MM.1S (cell line): ENCODE measurements at regions not wholly inside any gene's neighbourhood (a gene's known extent, or its start where the extent isn't known, plus 50 kb on each side); places are given as distances from the start of the nearest gene placed in this dataset.

Source experiments
- DNase-seq: peaks from one replicate; pipeline ENCODE4 v3.0.0-alpha.2; 2015
- H2AFZ ChIP-seq: fragments of 300-600 bp; sonication (generic); 2 replicates; pipeline ENCODE4 v1.6.0; 2016; ENCODE audit warnings: antibody characterized with exemption, low read length
- H3F3A ChIP-seq: fragments of 300-600 bp; sonication (generic); 2 replicates; pipeline ENCODE4 v1.6.1; 2016; ENCODE audit warnings: mild to moderate bottlenecking, antibody characterized with exemption, low read length, moderate library complexity, mixed read lengths; ENCODE audit not compliant: insufficient read depth
- H3K27ac ChIP-seq: fragments of 300-600 bp; sonication (generic); 2 replicates; pipeline ENCODE4 v1.5.1; 2016; ENCODE audit warnings: mild to moderate bottlenecking, low read length
- H3K27me3 ChIP-seq: fragments of 300-600 bp; sonication (generic); replicated peaks from 2 replicates; pipeline ENCODE4 v1.6.0; 2016; ENCODE audit warnings: low read length; ENCODE audit not compliant: insufficient read depth
- H3K36me3 ChIP-seq: fragments of 300-600 bp; sonication (generic); replicated peaks from 2 replicates; pipeline ENCODE4 v1.6.1; 2016; ENCODE audit warnings: mild to moderate bottlenecking, low read length, mixed read lengths; ENCODE audit not compliant: insufficient read depth
- H3K4me1 ChIP-seq: fragments of 300-600 bp; sonication (generic); 2 replicates; pipeline ENCODE4 v1.6.1; 2016; ENCODE audit warnings: low read length, mixed read lengths
- H3K4me2 ChIP-seq: fragments of 300-600 bp; sonication (generic); 2 replicates; pipeline ENCODE4 v1.6.0; 2016; ENCODE audit warnings: low read depth, low read length
- H3K4me3 ChIP-seq: fragments of 300-600 bp; sonication (generic); 2 replicates; pipeline ENCODE4 v1.5.1; 2016; ENCODE audit warnings: low read length, mixed read lengths
- H3K79me2 ChIP-seq: fragments of 300-600 bp; sonication (generic); 2 replicates; pipeline ENCODE4 v1.6.1; 2016; ENCODE audit warnings: mixed run types, low read length, mixed read lengths
- H3K9ac ChIP-seq: fragments of 300-600 bp; sonication (generic); 2 replicates; pipeline ENCODE4 v1.6.1; 2016; ENCODE audit warnings: low read length, mixed read lengths
- H3K9me2 ChIP-seq: fragments of 300-600 bp; sonication (generic); replicated peaks from 2 replicates; pipeline ENCODE4 v1.6.1; 2016; ENCODE audit warnings: mild to moderate bottlenecking, low read length, mixed read lengths; ENCODE audit not compliant: insufficient read depth
- H3K9me3 ChIP-seq: fragments of 300-600 bp; sonication (generic); replicated peaks from 2 replicates; pipeline ENCODE4 v1.6.1; 2016; ENCODE audit warnings: mild to moderate bottlenecking, low read length, mixed read lengths; ENCODE audit not compliant: insufficient read depth
- H4K20me1 ChIP-seq: fragments of 300-600 bp; sonication (generic); 2 replicates; pipeline ENCODE4 v1.6.1; 2016; ENCODE audit warnings: mild to moderate bottlenecking, low read length, moderate library complexity, mixed read lengths; ENCODE audit not compliant: insufficient read depth
- EZH2 ChIP-seq: fragments of 300-600 bp; sonication (generic); optimal IDR thresholded peaks from 2 replicates; pipeline ENCODE3; 2017; ENCODE audit warnings: low read depth, mild to moderate bottlenecking, antibody characterized with exemption, low read length, mixed read lengths
- EZH2phosphoT487 ChIP-seq: fragments of 300-600 bp; sonication (generic); IDR thresholded peaks from 2 replicates; pipeline ENCODE4 v1.6.1; 2018; ENCODE audit warnings: antibody characterized with exemption, low read length
- TF ChIP-seq, protein P1 (sequence below): fragments of 300-600 bp; sonication (generic); IDR thresholded peaks from 2 replicates; pipeline ENCODE4 v1.5.1; 2016; ENCODE audit warnings: antibody characterized with exemption, low read length, mixed read lengths

DNA sequence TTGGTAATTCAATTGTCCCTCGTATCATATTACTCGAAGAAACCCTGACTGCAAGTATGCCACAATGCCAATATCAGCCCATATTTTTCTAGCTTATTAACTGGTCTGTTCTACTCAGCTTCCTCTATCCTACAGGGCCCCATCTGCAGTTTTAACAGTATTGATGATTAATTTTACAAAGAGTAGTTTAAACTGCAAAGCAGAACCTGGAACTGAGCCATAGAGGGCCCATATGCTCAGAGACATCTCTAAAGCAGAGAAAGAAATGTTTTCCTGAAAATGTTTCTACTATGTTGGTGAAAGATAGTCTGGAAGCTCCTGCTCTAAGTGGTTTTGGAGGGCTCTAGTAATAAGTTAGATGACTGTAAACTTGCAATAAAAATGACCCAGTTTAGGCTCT lies 259.4 kb upstream of the CENPE start:
- no peak for DNase-seq
- H2AFZ ChIP-seq = no peak overlapping the region
- TF ChIP-seq EZH2 = no peak
- TF ChIP-seq EZH2phosphoT487 = no peak
- no peak overlapping the region for H3K27ac ChIP-seq
- no peak overlapping the region for H3K9ac ChIP-seq
- H3K9me3 ChIP-seq = no peaks in the 10 kb centered on the region
- H3K4me1 ChIP-seq = no peaks in the 10 kb centered on the region
- H3K79me2 ChIP-seq = no peaks in the 10 kb centered on the region
- H3K27me3 ChIP-seq = no peaks in the 10 kb centered on the region
- H3F3A ChIP-seq = no peaks in the 10 kb centered on the region
- no peak overlapping the region for H3K4me3 ChIP-seq
- H3K36me3 ChIP-seq = no peaks in the 10 kb centered on the region
- H3K9me2 ChIP-seq = no peaks in the 10 kb centered on the region
- H4K20me1 ChIP-seq = no peaks in the 10 kb centered on the region
- no peak overlapping the region for H3K4me2 ChIP-seq

DNA sequence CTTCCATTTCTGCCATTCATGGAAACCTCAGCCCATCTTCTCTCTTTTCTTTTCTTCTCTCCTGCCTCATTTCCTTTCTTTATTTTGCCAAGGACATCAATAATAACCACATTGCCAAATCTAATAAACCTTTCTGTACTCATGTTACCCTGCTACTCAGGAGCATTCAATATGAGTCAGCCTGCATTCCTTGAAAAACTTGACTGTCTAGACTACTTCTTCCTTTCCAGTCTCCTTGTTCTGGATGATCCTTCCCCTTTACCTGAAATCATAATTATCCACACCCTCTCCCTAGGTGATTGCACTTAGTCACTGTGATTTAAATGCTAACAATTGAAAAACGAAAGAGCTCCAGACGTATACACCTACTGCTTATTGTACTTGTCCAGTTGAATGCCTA lies 253.2 kb upstream of the CENPE start:
- Histone ChIP-seq H3K36me3 (no peaks in the 10 kb centered on the region), H3K9me3 (no peaks in the 10 kb centered on the region), H3K4me3 (no peak overlapping the region), H4K20me1 (no peaks in the 10 kb centered on the region), H3F3A (no peaks in the 10 kb centered on the region), H3K27ac (no peak overlapping the region), H3K4me1 (no peaks in the 10 kb centered on the region), H3K4me2 (no peak overlapping the region), H2AFZ (no peak overlapping the region), H3K9me2 (no peaks in the 10 kb centered on the region), H3K9ac (no peak overlapping the region), H3K27me3 (no peaks in the 10 kb centered on the region), H3K79me2 (no peaks in the 10 kb centered on the region)
- TF ChIP-seq EZH2 (no peak), EZH2phosphoT487 (no peak)
- no peak for DNase-seq

DNA sequence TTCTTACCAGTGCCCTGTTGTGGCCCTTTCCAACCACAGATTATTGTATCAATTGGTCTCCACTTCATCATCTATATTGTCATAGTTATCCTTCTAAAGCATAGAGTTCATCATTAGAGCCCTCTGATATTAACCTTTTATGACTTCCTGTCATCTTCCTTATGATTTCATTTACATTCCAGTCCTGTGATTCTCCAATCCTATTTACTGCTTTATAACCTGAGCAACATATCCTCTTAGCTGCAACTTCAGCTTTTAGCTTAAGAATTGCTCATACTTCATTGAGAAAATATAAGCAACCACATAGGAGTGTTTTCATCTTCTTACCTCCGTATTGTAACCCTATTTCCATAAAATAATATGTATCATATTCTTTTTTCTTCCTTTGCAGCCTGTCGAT lies 252.6 kb upstream of the CENPE start:
- no peaks in the 10 kb centered on the region for H3K27me3 ChIP-seq
- H3K4me3 ChIP-seq = no peak overlapping the region
- H3K9me3 ChIP-seq = no peaks in the 10 kb centered on the region
- no peak overlapping the region for H2AFZ ChIP-seq
- no peak for DNase-seq
- no peak overlapping the region for H3K27ac ChIP-seq
- H3K9ac ChIP-seq = no peak overlapping the region
- no peaks in the 10 kb centered on the region for H3K36me3 ChIP-seq
- no peak for TF ChIP-seq EZH2phosphoT487
- TF ChIP-seq, protein P1, sequence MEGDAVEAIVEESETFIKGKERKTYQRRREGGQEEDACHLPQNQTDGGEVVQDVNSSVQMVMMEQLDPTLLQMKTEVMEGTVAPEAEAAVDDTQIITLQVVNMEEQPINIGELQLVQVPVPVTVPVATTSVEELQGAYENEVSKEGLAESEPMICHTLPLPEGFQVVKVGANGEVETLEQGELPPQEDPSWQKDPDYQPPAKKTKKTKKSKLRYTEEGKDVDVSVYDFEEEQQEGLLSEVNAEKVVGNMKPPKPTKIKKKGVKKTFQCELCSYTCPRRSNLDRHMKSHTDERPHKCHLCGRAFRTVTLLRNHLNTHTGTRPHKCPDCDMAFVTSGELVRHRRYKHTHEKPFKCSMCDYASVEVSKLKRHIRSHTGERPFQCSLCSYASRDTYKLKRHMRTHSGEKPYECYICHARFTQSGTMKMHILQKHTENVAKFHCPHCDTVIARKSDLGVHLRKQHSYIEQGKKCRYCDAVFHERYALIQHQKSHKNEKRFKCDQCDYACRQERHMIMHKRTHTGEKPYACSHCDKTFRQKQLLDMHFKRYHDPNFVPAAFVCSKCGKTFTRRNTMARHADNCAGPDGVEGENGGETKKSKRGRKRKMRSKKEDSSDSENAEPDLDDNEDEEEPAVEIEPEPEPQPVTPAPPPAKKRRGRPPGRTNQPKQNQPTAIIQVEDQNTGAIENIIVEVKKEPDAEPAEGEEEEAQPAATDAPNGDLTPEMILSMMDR = no peak
- no peak for TF ChIP-seq EZH2
- H3K9me2 ChIP-seq = no peaks in the 10 kb centered on the region
- H3K4me1 ChIP-seq = no peaks in the 10 kb centered on the region
- no peaks in the 10 kb centered on the region for H3F3A ChIP-seq
- H3K79me2 ChIP-seq = no peaks in the 10 kb centered on the region
- no peaks in the 10 kb centered on the region for H4K20me1 ChIP-seq
- H3K4me2 ChIP-seq = no peak overlapping the region

DNA sequence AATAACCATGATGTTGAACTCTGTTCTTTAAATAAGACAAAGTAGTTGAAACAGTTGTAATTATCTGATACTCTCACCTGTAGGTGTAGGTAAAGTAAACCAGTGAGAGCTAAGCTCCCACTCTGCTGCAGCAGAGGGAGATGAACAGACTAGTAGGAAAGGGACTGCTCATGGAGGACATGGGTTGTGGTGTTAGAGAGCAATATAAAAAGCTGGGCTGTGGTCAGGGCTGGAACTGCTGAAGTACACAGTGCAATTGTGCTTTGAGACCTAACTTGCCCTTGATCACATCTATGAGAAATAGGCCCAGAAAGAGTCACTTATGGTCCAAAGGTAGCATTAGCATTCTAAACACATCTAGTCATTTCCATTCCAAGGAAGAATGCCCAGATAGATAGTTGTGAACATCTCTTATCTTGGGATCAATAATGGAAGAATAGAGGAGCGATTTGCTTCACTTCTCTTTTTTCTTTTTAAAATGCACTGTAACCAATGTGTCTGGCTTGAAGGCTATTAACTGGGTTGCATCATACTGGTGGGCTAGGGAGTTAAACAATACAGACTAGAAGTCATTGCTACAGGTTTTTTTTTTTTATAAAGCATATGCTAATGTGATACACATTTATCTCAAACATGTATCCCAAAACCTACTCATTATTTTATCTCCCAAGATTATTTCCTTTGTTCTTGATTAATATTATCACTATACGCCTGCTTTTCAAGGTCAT lies 251.3 kb upstream of the CENPE start:
- TF ChIP-seq, protein P1 = no peak
- no peak for TF ChIP-seq EZH2phosphoT487
- no peak for TF ChIP-seq EZH2
- H3K27me3 ChIP-seq = no peaks in the 10 kb centered on the region
- no peaks in the 10 kb centered on the region for H3F3A ChIP-seq
- no peak overlapping the region for H2AFZ ChIP-seq
- DNase-seq = no peak
- H3K36me3 ChIP-seq = no peaks in the 10 kb centered on the region
- H3K79me2 ChIP-seq = no peaks in the 10 kb centered on the region
- H3K4me2 ChIP-seq = no peak overlapping the region
- H4K20me1 ChIP-seq = no peaks in the 10 kb centered on the region
- H3K9me2 ChIP-seq = no peaks in the 10 kb centered on the region
- no peak overlapping the region for H3K4me3 ChIP-seq
- no peaks in the 10 kb centered on the region for H3K9me3 ChIP-seq
- no peaks in the 10 kb centered on the region for H3K4me1 ChIP-seq
- H3K27ac ChIP-seq = no peak overlapping the region
- H3K9ac ChIP-seq = no peak overlapping the region
